GM12865 (cell line): ENCODE measurements at regions not wholly inside any gene's neighbourhood (a gene's known extent, or its start where the extent isn't known, plus 50 kb on each side); places are given as distances from the start of the nearest gene placed in this dataset.

Experiments
- DNase-seq: peaks from one replicate; pipeline ENCODE4 v3.0.0; 2010; ENCODE audit warnings: low read depth
- H3K4me3 ChIP-seq: 2 replicates; pipeline ENCODE4 v1.5.1; 2011; ENCODE audit warnings: mild to moderate bottlenecking, low read depth, low read length, control low read depth
- CTCF ChIP-seq: IDR thresholded peaks from 2 replicates; pipeline ENCODE4 v1.5.1; 2011; ENCODE audit warnings: low read length, control low read depth, low read depth, inconsistent platforms; ENCODE audit not compliant: insufficient read depth; ENCODE audit errors: missing control alignments

- DNase-seq = no peak
- H3K4me3 ChIP-seq = no peak overlapping the region
- no peak for TF ChIP-seq CTCF
Observed at GRCh38 chr6:43853066-43853650, 83.1 kb downstream of the VEGFA start.

GRCh38 chr6:43852350-43852864, 82.4 kb downstream of the VEGFA start:
- H3K4me3 ChIP-seq = no peak overlapping the region
- no peak for TF ChIP-seq CTCF
- DNase-seq = no peak

GRCh38 chr6:43851204-43851865, 81.3 kb downstream of the VEGFA start:
- no peak for TF ChIP-seq CTCF
- H3K4me3 ChIP-seq = no peak overlapping the region
- DNase-seq = no peak

- no peak for DNase-seq
- no peak overlapping the region for H3K4me3 ChIP-seq
- TF ChIP-seq CTCF = no peak
Observed at GRCh38 chr6:43850314-43851203, 80.5 kb downstream of the VEGFA start.

GRCh38 chr6:43849844-43850243, 79.8 kb downstream of the VEGFA start:
- no peak for DNase-seq
- no peak overlapping the region for H3K4me3 ChIP-seq
- TF ChIP-seq CTCF = no peak

GRCh38 chr6:43848671-43849391, 78.8 kb downstream of the VEGFA start:
- TF ChIP-seq CTCF = no peak
- DNase-seq = no peak

More at GRCh38 chr6:43848671-43849391, 78.8 kb downstream of the VEGFA start:
- no peak overlapping the region for H3K4me3 ChIP-seq
